ENCODE measurements at regions not wholly inside any gene's neighbourhood (a gene's known extent, or its start where the extent isn't known, plus 50 kb on each side); places are given as distances from the start of the nearest gene placed in this dataset.

GRCh38 chr6:98579079-98579478 lies 255.3 kb upstream of the POU3F2 start:
- Histone ChIP-seq H3K4me3 (ENCODE audit: insufficient read depth, low read length, poor library complexity, severe bottlenecking) (no peak overlapping the region), H4K20me1 (ENCODE audit: low read depth, low read length) (no peaks in the 10 kb centered on the region), H2AFZ (ENCODE audit: low read depth, low read length, severe bottlenecking) (no peak overlapping the region), H3K27ac (ENCODE audit: low read depth, low read length) (no peak overlapping the region), H3K9ac (ENCODE audit: low read length) (no peak overlapping the region), H3K4me2 (ENCODE audit: low read depth, low read length, poor library complexity, severe bottlenecking) (no peak overlapping the region), H3F3A (ENCODE audit: insufficient read depth) (no peaks in the 10 kb centered on the region), H3K27me3 (ENCODE audit: low read length) (no peaks in the 10 kb centered on the region), H3K9me3 (ENCODE audit: insufficient read depth, low read length) (no peaks in the 10 kb centered on the region), H3K9me2 (replicated peaks; ENCODE audit: insufficient read depth, low read length) (no peaks in the 10 kb centered on the region), H3K36me3 (ENCODE audit: low read length) (no peaks in the 10 kb centered on the region), H3K79me2 (ENCODE audit: insufficient read depth, low read length) (no peaks in the 10 kb centered on the region)
- TF ChIP-seq EZH2phosphoT487 (conservative IDR thresholded peaks at IDR 0.05; ENCODE audit: low read length) (no peak), CTCF (IDR thresholded peaks at IDR 0.05; ENCODE audit: insufficient read depth, low read length, poor library complexity, severe bottlenecking) (no peak)

GRCh38 chr6:98579941-98580340 lies 254.4 kb upstream of the POU3F2 start:
- H4K20me1 ChIP-seq (ENCODE audit: low read depth, low read length) = no peaks in the 10 kb centered on the region
- H3K36me3 ChIP-seq (ENCODE audit: low read length) = no peaks in the 10 kb centered on the region
- H3K27ac ChIP-seq (ENCODE audit: low read depth, low read length) = no peak overlapping the region
- H3K4me2 ChIP-seq (ENCODE audit: low read depth, low read length, poor library complexity, severe bottlenecking) = no peak overlapping the region
- H3K9me2 ChIP-seq (replicated peaks; ENCODE audit: insufficient read depth, low read length) = no peaks in the 10 kb centered on the region
- no peaks in the 10 kb centered on the region for H3K27me3 ChIP-seq (ENCODE audit: low read length)
- H2AFZ ChIP-seq (ENCODE audit: low read depth, low read length, severe bottlenecking) = no peak overlapping the region
- no peak overlapping the region for H3K4me3 ChIP-seq (ENCODE audit: insufficient read depth, low read length, poor library complexity, severe bottlenecking)
- H3K9me3 ChIP-seq (ENCODE audit: insufficient read depth, low read length) = no peaks in the 10 kb centered on the region
- no peak for TF ChIP-seq CTCF (IDR thresholded peaks at IDR 0.05; ENCODE audit: insufficient read depth, low read length, poor library complexity, severe bottlenecking)
- no peak for TF ChIP-seq EZH2phosphoT487 (conservative IDR thresholded peaks at IDR 0.05; ENCODE audit: low read length)
- H3K79me2 ChIP-seq (ENCODE audit: insufficient read depth, low read length) = no peaks in the 10 kb centered on the region
- H3K9ac ChIP-seq (ENCODE audit: low read length) = no peak overlapping the region
- H3F3A ChIP-seq (ENCODE audit: insufficient read depth) = no peaks in the 10 kb centered on the region

- H3K27me3 ChIP-seq (ENCODE audit: low read length) = no peaks in the 10 kb centered on the region
- no peak overlapping the region for H3K9ac ChIP-seq (ENCODE audit: low read length)
- H3F3A ChIP-seq (ENCODE audit: insufficient read depth) = no peaks in the 10 kb centered on the region
- no peaks in the 10 kb centered on the region for H3K9me3 ChIP-seq (ENCODE audit: insufficient read depth, low read length)
- H3K27ac ChIP-seq (ENCODE audit: low read depth, low read length) = no peak overlapping the region
- H3K9me2 ChIP-seq (replicated peaks; ENCODE audit: insufficient read depth, low read length) = no peaks in the 10 kb centered on the region
- H4K20me1 ChIP-seq (ENCODE audit: low read depth, low read length) = no peaks in the 10 kb centered on the region
- TF ChIP-seq CTCF (IDR thresholded peaks at IDR 0.05; ENCODE audit: insufficient read depth, low read length, poor library complexity, severe bottlenecking) (no peak), EZH2phosphoT487 (conservative IDR thresholded peaks at IDR 0.05; ENCODE audit: low read length) (no peak)
- H2AFZ ChIP-seq (ENCODE audit: low read depth, low read length, severe bottlenecking) = no peak overlapping the region
- H3K36me3 ChIP-seq (ENCODE audit: low read length) = no peaks in the 10 kb centered on the region
- no peak overlapping the region for H3K4me3 ChIP-seq (ENCODE audit: insufficient read depth, low read length, poor library complexity, severe bottlenecking)
- H3K79me2 ChIP-seq (ENCODE audit: insufficient read depth, low read length) = no peaks in the 10 kb centered on the region
- H3K4me2 ChIP-seq (ENCODE audit: low read depth, low read length, poor library complexity, severe bottlenecking) = no peak overlapping the region
Measured at GRCh38 chr6:98581705-98582104, 252.7 kb upstream of the POU3F2 start.

- TF ChIP-seq EZH2phosphoT487 (conservative IDR thresholded peaks at IDR 0.05; ENCODE audit: low read length) (no peak), CTCF (IDR thresholded peaks at IDR 0.05; ENCODE audit: insufficient read depth, low read length, poor library complexity, severe bottlenecking) (no peak)
- Histone ChIP-seq H3K9me3 (ENCODE audit: insufficient read depth, low read length) (no peaks in the 10 kb centered on the region), H3K9me2 (replicated peaks; ENCODE audit: insufficient read depth, low read length) (no peaks in the 10 kb centered on the region), H3K79me2 (ENCODE audit: insufficient read depth, low read length) (no peaks in the 10 kb centered on the region), H3K27ac (ENCODE audit: low read depth, low read length) (no peak overlapping the region), H2AFZ (ENCODE audit: low read depth, low read length, severe bottlenecking) (no peak overlapping the region), H3F3A (ENCODE audit: insufficient read depth) (no peaks in the 10 kb centered on the region), H3K4me3 (ENCODE audit: insufficient read depth, low read length, poor library complexity, severe bottlenecking) (no peak overlapping the region), H3K27me3 (ENCODE audit: low read length) (no peaks in the 10 kb centered on the region), H3K36me3 (ENCODE audit: low read length) (no peaks in the 10 kb centered on the region), H3K9ac (ENCODE audit: low read length) (no peak overlapping the region), H3K4me2 (ENCODE audit: low read depth, low read length, poor library complexity, severe bottlenecking) (no peak overlapping the region), H4K20me1 (ENCODE audit: low read depth, low read length) (no peaks in the 10 kb centered on the region)
Measured at GRCh38 chr6:98583506-98583905, 250.9 kb upstream of the POU3F2 start.
